Esophagus muscularis mucosa (tissue), 4 donors: ENCODE measurements at regions not wholly inside any gene's neighbourhood (a gene's known extent, or its start where the extent isn't known, plus 50 kb on each side); places are given as distances from the start of the nearest gene placed in this dataset.

ENCODE experiments used
- EP300 ChIP-seq: sonication (generic); formaldehyde crosslinking; IDR thresholded peaks from one replicate; pipeline ENCODE4 v1.6.1; 2017; ENCODE audit warnings: antibody characterized with exemption
- POLR2AphosphoS5 ChIP-seq, 2 donors: sonication (generic); formaldehyde crosslinking; IDR thresholded peaks; one replicate each; pipeline ENCODE4 v1.6.1; 2017; ENCODE audit warnings: antibody characterized with exemption in 2 of 2
- TF ChIP-seq, protein P1 (sequence below), 3 experiments: fragments of 200-600 bp in 2 of 3; fragments of 450-650 bp in 1 of 3; sonication (generic) in 2 of 3; IDR thresholded peaks; one replicate each; pipeline ENCODE4 v1.5.1; 2017 to 2019; ENCODE audit warnings: antibody characterized with exemption in 3 of 3, mild to moderate bottlenecking in 2 of 3, moderate library complexity in 1 of 3

DNA sequence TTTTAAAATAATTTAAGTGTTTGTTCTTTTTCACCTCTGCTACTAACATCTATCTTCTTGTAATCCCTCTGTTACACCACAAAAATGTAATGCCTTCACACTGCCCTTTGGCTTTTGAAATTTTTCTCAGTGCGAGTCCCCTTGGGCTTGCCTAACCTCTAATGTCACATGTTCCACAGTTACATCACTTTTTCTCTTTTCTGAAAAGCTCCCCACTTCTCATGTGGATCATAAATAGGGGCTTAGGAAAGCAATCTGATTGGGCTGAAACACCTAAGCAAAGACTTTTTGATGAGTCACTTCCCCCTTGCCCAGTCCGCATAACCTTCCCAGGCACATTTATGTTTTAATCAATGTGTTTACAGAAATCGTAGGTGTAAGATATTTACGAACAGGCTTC lies 288.2 kb downstream of the IPMK start:
- TF ChIP-seq, protein P1, sequence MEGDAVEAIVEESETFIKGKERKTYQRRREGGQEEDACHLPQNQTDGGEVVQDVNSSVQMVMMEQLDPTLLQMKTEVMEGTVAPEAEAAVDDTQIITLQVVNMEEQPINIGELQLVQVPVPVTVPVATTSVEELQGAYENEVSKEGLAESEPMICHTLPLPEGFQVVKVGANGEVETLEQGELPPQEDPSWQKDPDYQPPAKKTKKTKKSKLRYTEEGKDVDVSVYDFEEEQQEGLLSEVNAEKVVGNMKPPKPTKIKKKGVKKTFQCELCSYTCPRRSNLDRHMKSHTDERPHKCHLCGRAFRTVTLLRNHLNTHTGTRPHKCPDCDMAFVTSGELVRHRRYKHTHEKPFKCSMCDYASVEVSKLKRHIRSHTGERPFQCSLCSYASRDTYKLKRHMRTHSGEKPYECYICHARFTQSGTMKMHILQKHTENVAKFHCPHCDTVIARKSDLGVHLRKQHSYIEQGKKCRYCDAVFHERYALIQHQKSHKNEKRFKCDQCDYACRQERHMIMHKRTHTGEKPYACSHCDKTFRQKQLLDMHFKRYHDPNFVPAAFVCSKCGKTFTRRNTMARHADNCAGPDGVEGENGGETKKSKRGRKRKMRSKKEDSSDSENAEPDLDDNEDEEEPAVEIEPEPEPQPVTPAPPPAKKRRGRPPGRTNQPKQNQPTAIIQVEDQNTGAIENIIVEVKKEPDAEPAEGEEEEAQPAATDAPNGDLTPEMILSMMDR (IDR thresholded peaks at IDR 0.05) = no peak
- TF ChIP-seq EP300 = no peak
- no peak for TF ChIP-seq POLR2AphosphoS5 (IDR thresholded peaks at IDR 0.05)
